Tibial nerve (tissue), 4 donors: ENCODE measurements at regions not wholly inside any gene's neighbourhood (a gene's known extent, or its start where the extent isn't known, plus 50 kb on each side); places are given as distances from the start of the nearest gene placed in this dataset.

ENCODE experiments used
- DNase-seq, 2 donors: peaks; one replicate each; pipeline ENCODE4 v3.0.0-alpha.2; 2019; ENCODE audit warnings: low spot score in 2 of 2
- H3K27ac ChIP-seq, 4 donors: fragments of 200-600 bp; sonication (generic) in 3 of 4; one replicate each; pipeline ENCODE4 v1.5.1; 2017 to 2019; ENCODE audit warnings: mild to moderate bottlenecking in 1 of 4
- H3K27me3 ChIP-seq, 2 donors: fragments of 200-600 bp; sonication (generic) in 1 of 2; one replicate each; pipeline versions ENCODE4 v1.5.1 to v1.6.0; 2017 to 2019
- H3K36me3 ChIP-seq, 3 donors: fragments of 200-600 bp; sonication (generic); one replicate each; pipeline ENCODE4 v1.5.1; 2018 to 2019
- H3K4me1 ChIP-seq, 4 donors: fragments of 200-600 bp; sonication (generic) in 3 of 4; one replicate each; pipeline ENCODE4 v1.5.1; 2017 to 2019
- H3K4me3 ChIP-seq, 4 donors: fragments of 200-600 bp; sonication (generic) in 3 of 4; one replicate each; pipeline ENCODE4 v1.5.1; 2017 to 2019; ENCODE audit warnings: mild to moderate bottlenecking in 1 of 4, moderate library complexity in 1 of 4
- H3K9me3 ChIP-seq, 4 donors: fragments of 200-600 bp; sonication (generic) in 3 of 4; one replicate each; pipeline ENCODE4 v1.5.1; 2017 to 2019
- EP300 ChIP-seq, 2 donors: sonication (generic); formaldehyde crosslinking; IDR thresholded peaks; one replicate each; pipeline ENCODE4 v1.6.1; 2017; ENCODE audit warnings: antibody characterized with exemption in 2 of 2, mild to moderate bottlenecking in 1 of 2
- POLR2A ChIP-seq, 2 donors: fragments of 450-650 bp; IDR thresholded peaks; one replicate each; pipeline ENCODE4 v1.6.1; 2017; ENCODE audit warnings: antibody characterized with exemption in 2 of 2, mild to moderate bottlenecking in 2 of 2, moderate library complexity in 2 of 2
- WGBS, 2 donors: methylation state at CpG; one replicate each; pipeline ENCODE4 v1.1.5; 2018; 5-methylcytosine and 5-hydroxymethylcytosine counted together
- TF ChIP-seq, protein P1 (sequence below), 5 experiments: fragments of 200-600 bp in 3 of 5; fragments of 450-650 bp in 2 of 5; sonication (generic) in 3 of 5; IDR thresholded peaks; one replicate each; pipeline ENCODE4 v1.5.1; 2016 to 2019; ENCODE audit warnings: antibody characterized with exemption in 5 of 5, mild to moderate bottlenecking in 3 of 5, moderate library complexity in 2 of 5

DNA sequence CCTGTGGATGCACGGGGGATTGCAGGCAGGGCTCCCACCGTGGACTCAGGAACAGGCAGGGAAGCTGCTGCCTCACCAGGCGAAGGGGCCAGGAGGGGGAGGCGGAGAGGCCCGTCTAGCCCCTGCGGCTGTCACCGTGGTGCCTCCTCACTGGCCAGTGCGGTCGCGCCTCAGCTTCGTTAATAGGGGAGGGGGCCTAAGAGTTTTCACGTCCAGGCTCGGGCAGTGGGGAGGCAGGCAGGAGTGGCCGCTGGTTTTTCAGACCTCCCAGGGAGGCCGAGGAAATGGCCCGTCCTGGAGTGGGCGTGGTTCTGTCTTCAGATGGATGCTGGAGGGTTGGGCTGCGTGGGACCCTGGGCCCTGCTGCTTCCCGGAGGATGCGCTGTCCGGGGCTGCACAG lies 91.1 kb upstream of the B3GAT1 start:
- DNase-seq = no peak
- no peak for TF ChIP-seq EP300 (IDR thresholded peaks at IDR 0.05)
- Histone ChIP-seq H3K9me3 (no peaks in the 10 kb centered on the region), H3K36me3 (no peaks in the 10 kb centered on the region), H3K4me1 (no peaks in the 10 kb centered on the region), H3K4me3 (no peak overlapping the region), H3K27me3 (peaks cover 0 to 5% of the 10 kb centered on the region in 2 donors), H3K27ac (no peak overlapping the region)
- 40 to 45% methylated on average over 21 of the region's 21 CpGs for WGBS, 2 donors

DNA sequence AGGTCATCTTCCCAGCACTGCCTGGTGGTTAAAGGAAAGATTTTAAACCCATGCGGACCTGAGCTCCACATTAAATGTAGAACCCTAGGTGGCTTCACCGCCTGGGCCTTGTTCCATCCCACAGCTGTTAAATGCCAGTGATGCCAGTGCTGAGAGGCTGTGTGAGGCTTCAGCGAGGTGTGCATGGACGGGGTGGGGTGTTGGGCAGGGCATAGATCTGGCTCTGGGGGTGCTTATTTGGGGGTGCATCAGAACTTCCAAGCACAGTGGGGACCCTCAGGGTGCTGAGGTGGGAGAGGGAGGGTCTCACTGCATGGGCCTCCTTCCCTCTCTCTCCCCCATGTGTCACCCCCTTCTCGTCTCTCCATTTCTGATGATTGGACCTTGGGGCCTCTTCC lies 90.1 kb upstream of the B3GAT1 start:
- TF ChIP-seq EP300 (IDR thresholded peaks at IDR 0.05) (no peak), POLR2A (IDR thresholded peaks at IDR 0.05) (no peak)
- TF ChIP-seq, protein P1, sequence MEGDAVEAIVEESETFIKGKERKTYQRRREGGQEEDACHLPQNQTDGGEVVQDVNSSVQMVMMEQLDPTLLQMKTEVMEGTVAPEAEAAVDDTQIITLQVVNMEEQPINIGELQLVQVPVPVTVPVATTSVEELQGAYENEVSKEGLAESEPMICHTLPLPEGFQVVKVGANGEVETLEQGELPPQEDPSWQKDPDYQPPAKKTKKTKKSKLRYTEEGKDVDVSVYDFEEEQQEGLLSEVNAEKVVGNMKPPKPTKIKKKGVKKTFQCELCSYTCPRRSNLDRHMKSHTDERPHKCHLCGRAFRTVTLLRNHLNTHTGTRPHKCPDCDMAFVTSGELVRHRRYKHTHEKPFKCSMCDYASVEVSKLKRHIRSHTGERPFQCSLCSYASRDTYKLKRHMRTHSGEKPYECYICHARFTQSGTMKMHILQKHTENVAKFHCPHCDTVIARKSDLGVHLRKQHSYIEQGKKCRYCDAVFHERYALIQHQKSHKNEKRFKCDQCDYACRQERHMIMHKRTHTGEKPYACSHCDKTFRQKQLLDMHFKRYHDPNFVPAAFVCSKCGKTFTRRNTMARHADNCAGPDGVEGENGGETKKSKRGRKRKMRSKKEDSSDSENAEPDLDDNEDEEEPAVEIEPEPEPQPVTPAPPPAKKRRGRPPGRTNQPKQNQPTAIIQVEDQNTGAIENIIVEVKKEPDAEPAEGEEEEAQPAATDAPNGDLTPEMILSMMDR (IDR thresholded peaks at IDR 0.05) = no peak
- Histone ChIP-seq H3K4me1 (no peaks in the 10 kb centered on the region), H3K27me3 (peaks cover 0 to 5% of the 10 kb centered on the region in 2 donors), H3K27ac (no peak overlapping the region), H3K36me3 (no peaks in the 10 kb centered on the region), H3K4me3 (no peak overlapping the region), H3K9me3 (no peaks in the 10 kb centered on the region)
- 83 to 92% methylated on average over 5 of the region's 5 CpGs for WGBS, 2 donors
- DNase-seq = no peak

DNA sequence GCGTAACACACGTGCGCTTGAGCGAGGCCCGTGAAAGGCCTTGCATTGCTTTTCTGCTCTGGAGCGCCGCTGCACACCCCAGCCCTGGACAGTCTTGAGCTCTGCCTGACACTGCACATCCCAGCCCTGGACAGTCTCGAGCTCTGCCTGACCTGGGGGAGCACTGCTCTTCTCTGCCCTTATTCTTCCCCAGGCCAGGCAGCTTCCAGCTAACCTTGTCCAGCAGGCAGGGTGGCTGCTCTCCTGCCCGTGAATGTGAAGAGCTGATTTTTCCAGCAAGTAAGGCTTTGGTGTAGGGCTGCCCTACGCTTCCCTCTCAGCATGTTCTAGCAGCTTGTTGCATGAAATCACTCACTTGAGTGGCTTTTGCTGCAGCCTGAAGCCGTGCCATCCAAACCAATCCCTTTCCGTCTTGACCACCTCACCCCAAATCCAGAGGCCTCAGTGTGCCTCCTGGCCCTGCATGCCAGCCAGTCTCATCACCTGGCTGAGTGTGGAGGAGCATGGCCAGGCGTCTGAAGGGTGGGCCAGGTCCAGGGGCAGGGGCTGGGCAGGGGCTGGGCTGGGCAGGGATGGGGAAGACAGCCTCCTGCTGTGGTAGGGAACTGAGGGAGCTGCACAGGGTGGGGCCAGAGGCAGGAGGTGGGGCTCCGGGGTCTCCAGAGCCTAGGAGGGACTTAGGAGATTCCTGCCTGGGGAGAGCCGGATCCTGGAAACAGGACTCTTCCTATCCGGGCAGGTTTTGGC lies 89.5 kb upstream of the B3GAT1 start:
- Histone ChIP-seq H3K4me3 (no peak overlapping the region), H3K9me3 (peaks cover 0 to under 1% (median 0%) of the 10 kb centered on the region in 4 donors), H3K4me1 (no peaks in the 10 kb centered on the region), H3K36me3 (no peaks in the 10 kb centered on the region), H3K27ac (no peak overlapping the region), H3K27me3 (peaks cover 0 to 5% of the 10 kb centered on the region in 2 donors)
- TF ChIP-seq, protein P1 (IDR thresholded peaks at IDR 0.05) = no peak
- no peak for TF ChIP-seq EP300 (IDR thresholded peaks at IDR 0.05)
- no peak for TF ChIP-seq POLR2A (IDR thresholded peaks at IDR 0.05)
- 78 to 80% methylated on average over 16 of the region's 16 CpGs for WGBS, 2 donors
- no peak for DNase-seq

DNA sequence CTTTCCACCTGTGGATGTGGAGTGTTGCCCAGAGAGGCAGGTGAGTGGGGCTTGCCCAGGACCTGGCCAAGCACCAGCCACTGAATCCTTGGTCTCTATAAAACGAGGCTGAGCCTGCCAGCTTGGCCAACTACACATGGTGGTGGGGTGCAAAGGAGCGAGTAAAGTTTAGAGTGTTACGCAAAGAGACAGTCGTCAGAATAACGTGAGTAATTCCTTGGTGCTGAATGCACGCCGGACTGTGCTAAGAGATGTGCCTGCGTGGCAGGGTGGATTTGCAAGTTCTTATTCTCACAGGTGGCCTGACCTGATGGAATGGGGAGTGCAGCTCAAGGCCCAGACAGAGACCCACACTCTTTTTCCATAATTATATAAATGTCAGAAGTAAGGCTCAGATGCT lies 88.6 kb upstream of the B3GAT1 start:
- Histone ChIP-seq H3K4me1 (no peaks in the 10 kb centered on the region), H3K9me3 (peaks cover 0 to 5% (median 0%) of the 10 kb centered on the region in 4 donors), H3K27me3 (peaks cover 0 to 5% of the 10 kb centered on the region in 2 donors), H3K27ac (no peak overlapping the region), H3K36me3 (no peaks in the 10 kb centered on the region), H3K4me3 (no peak overlapping the region)
- WGBS, 2 donors = 84 to 86% methylated on average over 8 of the region's 8 CpGs
- DNase-seq = no peak
- TF ChIP-seq POLR2A (IDR thresholded peaks at IDR 0.05) (no peak), EP300 (IDR thresholded peaks at IDR 0.05) (no peak)
- TF ChIP-seq, protein P1 (IDR thresholded peaks at IDR 0.05) = no peak

DNA sequence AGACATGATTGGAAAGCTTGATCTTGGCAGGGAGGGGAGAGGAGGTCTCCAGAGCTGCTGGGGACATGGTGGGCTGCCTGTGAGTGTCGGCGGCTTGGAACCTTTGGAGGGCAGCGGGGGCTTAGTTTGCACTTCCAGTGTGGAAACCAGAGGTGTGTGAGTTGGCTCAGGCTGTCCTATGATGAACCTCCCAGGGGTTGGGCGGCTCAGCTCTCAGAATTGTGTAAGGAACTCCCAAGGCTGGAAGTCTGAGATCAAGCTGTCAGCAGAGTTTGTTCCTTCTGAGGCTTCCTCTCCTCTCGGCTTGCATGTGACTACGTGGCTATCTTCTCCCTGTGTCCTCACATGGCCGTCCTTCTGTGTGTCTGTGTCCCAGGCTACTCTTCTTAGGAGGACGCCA lies 87.9 kb upstream of the B3GAT1 start:
- TF ChIP-seq, protein P1 (IDR thresholded peaks at IDR 0.05) = no peak
- TF ChIP-seq EP300 (IDR thresholded peaks at IDR 0.05) = no peak
- TF ChIP-seq POLR2A (IDR thresholded peaks at IDR 0.05) = no peak
- H3K27ac ChIP-seq = no peak overlapping the region
- no peaks in the 10 kb centered on the region for H3K36me3 ChIP-seq
- no peak for DNase-seq
- WGBS, 2 donors = 81 to 92% methylated on average over 8 of the region's 8 CpGs
- H3K27me3 ChIP-seq = peaks cover 0 to 5% of the 10 kb centered on the region in 2 donors
- no peak overlapping the region for H3K4me3 ChIP-seq
- H3K9me3 ChIP-seq = peaks cover 0 to 5% (median 0%) of the 10 kb centered on the region in 4 donors
- no peaks in the 10 kb centered on the region for H3K4me1 ChIP-seq
